ENCODE measurements at regions not wholly inside any gene's neighbourhood (a gene's known extent, or its start where the extent isn't known, plus 50 kb on each side); places are given as distances from the start of the nearest gene placed in this dataset.
"Not testable (repeated sequence)": the region's sequence is repeated elsewhere in the genome, so short reads cannot be mapped to it uniquely, and the experiment has no call there.

- no peak for DNase-seq (ENCODE audit: low read depth, low spot score)
- Histone ChIP-seq H3K27me3 (ENCODE audit: insufficient read depth, insufficient read length) (no peaks in the 10 kb centered on the region), H3K9me3 (ENCODE audit: insufficient read depth, low read length) (peaks cover 33% of the 10 kb centered on the region), H3K36me3 (ENCODE audit: insufficient read depth, insufficient read length, low read length) (no peaks in the 10 kb centered on the region), H3K4me1 (ENCODE audit: insufficient read depth, insufficient read length) (no peaks in the 10 kb centered on the region), H3K4me3 (ENCODE audit: insufficient read length, low read depth) (no peak overlapping the region), H3K9ac (ENCODE audit: insufficient read length, low read depth) (no peak overlapping the region)
- no peak for TF ChIP-seq SUZ12 (IDR thresholded peaks at IDR 0.05; ENCODE audit: extremely low read depth, insufficient read depth, insufficient read length)
- TF ChIP-seq YY1 (IDR thresholded peaks at IDR 0.05; ENCODE audit: insufficient read depth, insufficient read length), result no peak
- no peak for TF ChIP-seq ZNF274 (IDR thresholded peaks at IDR 0.05; ENCODE audit: low read depth, low read length)
Observed at GRCh38 chrX:38960137-38960536, 158.9 kb downstream of the MID1IP1 start.

GRCh38 chrX:38961936-38962335 is 160.7 kb downstream of the MID1IP1 start:
- DNase-seq (ENCODE audit: low read depth, low spot score), result no peak
- TF ChIP-seq YY1 (IDR thresholded peaks at IDR 0.05; ENCODE audit: insufficient read depth, insufficient read length), result no peak
- H3K4me1 ChIP-seq (ENCODE audit: insufficient read depth, insufficient read length), result no peaks in the 10 kb centered on the region

GRCh38 chrX:38963244-38963643 is 162.0 kb downstream of the MID1IP1 start:
- DNase-seq (ENCODE audit: low read depth, low spot score), result not testable (repeated sequence)
- peaks cover 33% of the 10 kb centered on the region for H3K9me3 ChIP-seq (ENCODE audit: insufficient read depth, low read length)

More at GRCh38 chrX:38961936-38962335, 160.7 kb downstream of the MID1IP1 start:
- peaks cover 33% of the 10 kb centered on the region for H3K9me3 ChIP-seq (ENCODE audit: insufficient read depth, low read length)
- H3K9ac ChIP-seq (ENCODE audit: insufficient read length, low read depth), result no peak overlapping the region
- H3K36me3 ChIP-seq (ENCODE audit: insufficient read depth, insufficient read length, low read length), result no peaks in the 10 kb centered on the region
- no peak overlapping the region for H3K4me3 ChIP-seq (ENCODE audit: insufficient read length, low read depth)
- no peaks in the 10 kb centered on the region for H3K27me3 ChIP-seq (ENCODE audit: insufficient read depth, insufficient read length)

GRCh38 chrX:38965888-38966287 is 164.6 kb downstream of the MID1IP1 start:
- Histone ChIP-seq H3K9me3 (ENCODE audit: insufficient read depth, low read length) (peaks cover 33% of the 10 kb centered on the region), H3K27me3 (ENCODE audit: insufficient read depth, insufficient read length) (no peaks in the 10 kb centered on the region), H3K4me1 (ENCODE audit: insufficient read depth, insufficient read length) (no peaks in the 10 kb centered on the region), H3K36me3 (ENCODE audit: insufficient read depth, insufficient read length, low read length) (no peaks in the 10 kb centered on the region), H3K9ac (ENCODE audit: insufficient read length, low read depth) (no peak overlapping the region), H3K4me3 (ENCODE audit: insufficient read length, low read depth) (no peak overlapping the region)
- DNase-seq (ENCODE audit: low read depth, low spot score), result peak; percentile 43
- TF ChIP-seq SUZ12 (IDR thresholded peaks at IDR 0.05; ENCODE audit: extremely low read depth, insufficient read depth, insufficient read length) (no peak), YY1 (IDR thresholded peaks at IDR 0.05; ENCODE audit: insufficient read depth, insufficient read length) (no peak), ZNF274 (IDR thresholded peaks at IDR 0.05; ENCODE audit: low read depth, low read length) (no peak)

More at GRCh38 chrX:38963244-38963643, 162.0 kb downstream of the MID1IP1 start:
- H3K4me3 ChIP-seq (ENCODE audit: insufficient read length, low read depth); H3K9ac ChIP-seq (ENCODE audit: insufficient read length, low read depth); H3K27me3 ChIP-seq (ENCODE audit: insufficient read depth, insufficient read length); H3K36me3 ChIP-seq (ENCODE audit: insufficient read depth, insufficient read length, low read length); H3K4me1 ChIP-seq (ENCODE audit: insufficient read depth, insufficient read length): not testable (repeated sequence)

- H3K27me3 ChIP-seq (ENCODE audit: insufficient read depth, insufficient read length), result no peaks in the 10 kb centered on the region
- H3K4me3 ChIP-seq (ENCODE audit: insufficient read length, low read depth), result no peak overlapping the region
- peaks cover 15% of the 10 kb centered on the region for H3K9me3 ChIP-seq (ENCODE audit: insufficient read depth, low read length)
- TF ChIP-seq YY1 (IDR thresholded peaks at IDR 0.05; ENCODE audit: insufficient read depth, insufficient read length), result no peak
- H3K4me1 ChIP-seq (ENCODE audit: insufficient read depth, insufficient read length), result no peaks in the 10 kb centered on the region
- no peaks in the 10 kb centered on the region for H3K36me3 ChIP-seq (ENCODE audit: insufficient read depth, insufficient read length, low read length)
- no peak overlapping the region for H3K9ac ChIP-seq (ENCODE audit: insufficient read length, low read depth)
- no peak for DNase-seq (ENCODE audit: low read depth, low spot score)
Observed at GRCh38 chrX:38968344-38969216, 167.3 kb downstream of the MID1IP1 start.

- no peak for TF ChIP-seq SUZ12 (IDR thresholded peaks at IDR 0.05; ENCODE audit: extremely low read depth, insufficient read depth, insufficient read length)
- no peak for TF ChIP-seq YY1 (IDR thresholded peaks at IDR 0.05; ENCODE audit: insufficient read depth, insufficient read length)
- TF ChIP-seq ZNF274 (IDR thresholded peaks at IDR 0.05; ENCODE audit: low read depth, low read length), result no peak
- Histone ChIP-seq H3K36me3 (ENCODE audit: insufficient read depth, insufficient read length, low read length) (no peaks in the 10 kb centered on the region), H3K27me3 (ENCODE audit: insufficient read depth, insufficient read length) (no peaks in the 10 kb centered on the region), H3K4me1 (ENCODE audit: insufficient read depth, insufficient read length) (no peaks in the 10 kb centered on the region), H3K9ac (ENCODE audit: insufficient read length, low read depth) (no peak overlapping the region), H3K9me3 (ENCODE audit: insufficient read depth, low read length) (no peaks in the 10 kb centered on the region), H3K4me3 (ENCODE audit: insufficient read length, low read depth) (no peak overlapping the region)
- DNase-seq (ENCODE audit: low read depth, low spot score), result no peak
Observed at GRCh38 chrX:38970074-38970473, 168.8 kb downstream of the MID1IP1 start.

GRCh38 chrX:38970845-38971244 is 169.6 kb downstream of the MID1IP1 start:
- DNase-seq (ENCODE audit: low read depth, low spot score), result no peak
- Histone ChIP-seq H3K4me1 (ENCODE audit: insufficient read depth, insufficient read length) (no peaks in the 10 kb centered on the region), H3K36me3 (ENCODE audit: insufficient read depth, insufficient read length, low read length) (no peaks in the 10 kb centered on the region), H3K4me3 (ENCODE audit: insufficient read length, low read depth) (no peak overlapping the region), H3K9ac (ENCODE audit: insufficient read length, low read depth) (no peak overlapping the region), H3K27me3 (ENCODE audit: insufficient read depth, insufficient read length) (no peaks in the 10 kb centered on the region), H3K9me3 (ENCODE audit: insufficient read depth, low read length) (no peaks in the 10 kb centered on the region)
- TF ChIP-seq SUZ12 (IDR thresholded peaks at IDR 0.05; ENCODE audit: extremely low read depth, insufficient read depth, insufficient read length) (no peak), ZNF274 (IDR thresholded peaks at IDR 0.05; ENCODE audit: low read depth, low read length) (no peak), YY1 (IDR thresholded peaks at IDR 0.05; ENCODE audit: insufficient read depth, insufficient read length) (no peak)

All from NT2/D1 (cell line).